Occipital lobe (tissue), 1 donor: ENCODE measurements at regions not wholly inside any gene's neighbourhood (a gene's known extent, or its start where the extent isn't known, plus 50 kb on each side); places are given as distances from the start of the nearest gene placed in this dataset.
A peak's percentile ranks its signal among the peaks of the same experiment; 100 is the strongest.

ENCODE experiments used
- DNase-seq: peaks from one replicate; lab custom pipeline; 2025; lab: John Stamatoyannopoulos, UW

- no peak for DNase-seq
These were observed 175.8 kb upstream of the TECRL start for GRCh38 chr4:64584981-64585557.

GRCh38 chr4:64584125-64584524 lies 174.9 kb upstream of the TECRL start:
- no peak for DNase-seq

- no peak for DNase-seq
These were observed 173.2 kb upstream of the TECRL start for GRCh38 chr4:64582492-64582891.

- no peak for DNase-seq
These were observed 172.2 kb upstream of the TECRL start for GRCh38 chr4:64581422-64581821.

- no peak for DNase-seq
These were observed 154.9 kb upstream of the TECRL start for GRCh38 chr4:64564126-64564525.

- DNase-seq: no peak
These were observed 150.3 kb upstream of the TECRL start for GRCh38 chr4:64559571-64559970.

GRCh38 chr4:64551125-64551524 lies 141.9 kb upstream of the TECRL start:
- DNase-seq: no peak

GRCh38 chr4:64545593-64545992 lies 136.3 kb upstream of the TECRL start:
- no peak for DNase-seq

GRCh38 chr4:64539234-64539849 lies 130.1 kb upstream of the TECRL start:
- DNase-seq: peak; percentile 14

GRCh38 chr4:64538219-64538618 lies 129.0 kb upstream of the TECRL start:
- no peak for DNase-seq

GRCh38 chr4:64533637-64534036 lies 124.4 kb upstream of the TECRL start:
- no peak for DNase-seq

GRCh38 chr4:64533159-64533558 lies 123.9 kb upstream of the TECRL start:
- no peak for DNase-seq

GRCh38 chr4:64520421-64520820 lies 111.2 kb upstream of the TECRL start:
- DNase-seq: no peak

GRCh38 chr4:64518600-64518999 lies 109.3 kb upstream of the TECRL start:
- no peak for DNase-seq

- DNase-seq: no peak
These were observed 106.9 kb upstream of the TECRL start for GRCh38 chr4:64516176-64516575.

- no peak for DNase-seq
These were observed 98.8 kb upstream of the TECRL start for GRCh38 chr4:64508089-64508488.

GRCh38 chr4:64503945-64504675 lies 94.9 kb upstream of the TECRL start:
- DNase-seq: no peak

- DNase-seq: no peak
These were observed 94.2 kb upstream of the TECRL start for GRCh38 chr4:64503416-64503815.

- no peak for DNase-seq
These were observed 88.2 kb upstream of the TECRL start for GRCh38 chr4:64497491-64497890.

GRCh38 chr4:64495946-64496345 lies 86.7 kb upstream of the TECRL start:
- DNase-seq: no peak

GRCh38 chr4:64489628-64490027 lies 80.4 kb upstream of the TECRL start:
- DNase-seq: no peak

GRCh38 chr4:64479338-64479737 lies 70.1 kb upstream of the TECRL start:
- no peak for DNase-seq

- DNase-seq: no peak
These were observed 67.9 kb upstream of the TECRL start for GRCh38 chr4:64477127-64477526.
